HEK293T (cell line): ENCODE measurements at regions not wholly inside any gene's neighbourhood (a gene's known extent, or its start where the extent isn't known, plus 50 kb on each side); places are given as distances from the start of the nearest gene placed in this dataset.

ENCODE experiments used
- CTCF ChIA-PET: fragments of 350-600 bp; formaldehyde crosslinking; extraction: SDS; loops from one replicate; lab custom pipeline; 2021; ENCODE audit warnings: antibody characterized with exemption, inconsistent platforms; lab: Yijun Ruan, JAX
- POLR2A ChIA-PET: fragments of 350-600 bp; formaldehyde crosslinking; extraction: SDS; loops from one replicate; lab custom pipeline; 2020; ENCODE audit warnings: antibody characterized with exemption, inconsistent platforms; lab: Yijun Ruan, JAX
- DNase-seq: peaks from one replicate; pipeline ENCODE4 v3.0.0; 2012; ENCODE audit warnings: mixed read lengths; ENCODE audit errors: extremely low spot score
- ARNT ChIP-seq: fragments of 450-650 bp; IDR thresholded peaks from 2 replicates; pipeline ENCODE4 v1.6.1; 2017; ENCODE audit warnings: mild to moderate bottlenecking
- BHLHE40 ChIP-seq: fragments of 450-650 bp; IDR thresholded peaks from 2 replicates; pipeline ENCODE4 v1.6.1; 2016; ENCODE audit warnings: mild to moderate bottlenecking, moderate library complexity, borderline replicate concordance
- CTBP1 ChIP-seq: fragments of 450-650 bp; IDR thresholded peaks from 2 replicates; pipeline ENCODE4 v1.6.1; 2016; ENCODE audit warnings: borderline replicate concordance
- ELF4 ChIP-seq: fragments of 450-650 bp; IDR thresholded peaks from 2 replicates; pipeline ENCODE4 v1.6.1; 2017; ENCODE audit warnings: antibody characterized with exemption
- FOXA1 ChIP-seq: fragments of 450-650 bp; IDR thresholded peaks from 2 replicates; pipeline ENCODE4 v1.6.1; 2016; ENCODE audit warnings: mild to moderate bottlenecking
- FOXK2 ChIP-seq: fragments of 450-650 bp; IDR thresholded peaks from 2 replicates; pipeline ENCODE4 v1.6.1; 2016; ENCODE audit warnings: mild to moderate bottlenecking
- FOXM1 ChIP-seq: fragments of 450-650 bp; IDR thresholded peaks from 2 replicates; pipeline ENCODE4 v1.6.1; 2017; ENCODE audit warnings: mild to moderate bottlenecking, borderline replicate concordance
- HDGF ChIP-seq: fragments of 450-650 bp; IDR thresholded peaks from 2 replicates; pipeline ENCODE4 v1.6.1; 2017; ENCODE audit warnings: antibody characterized with exemption, borderline replicate concordance
- L3MBTL2 ChIP-seq: fragments of 450-650 bp; conservative IDR thresholded peaks from 2 replicates; pipeline ENCODE4 v1.6.1; 2016; ENCODE audit warnings: mild to moderate bottlenecking
- LEF1 ChIP-seq: fragments of 450-650 bp; IDR thresholded peaks from 2 replicates; pipeline ENCODE4 v1.6.1; 2017; ENCODE audit warnings: mild to moderate bottlenecking, borderline replicate concordance
- NFRKB ChIP-seq: fragments of 450-650 bp; IDR thresholded peaks from 2 replicates; pipeline ENCODE4 v1.6.1; 2016; ENCODE audit warnings: mild to moderate bottlenecking, moderate library complexity
- PKNOX1 ChIP-seq: fragments of 450-650 bp; IDR thresholded peaks from 2 replicates; pipeline ENCODE4 v1.6.1; 2016
- SP1 ChIP-seq: fragments of 450-650 bp; IDR thresholded peaks from 2 replicates; pipeline ENCODE4 v1.6.1; 2017
- SUZ12 ChIP-seq: fragments of 450-650 bp; IDR thresholded peaks from 2 replicates; pipeline ENCODE4 v1.6.1; 2016; ENCODE audit warnings: mild to moderate bottlenecking
- TARDBP ChIP-seq: fragments of 450-650 bp; IDR thresholded peaks from 2 replicates; pipeline ENCODE4 v1.6.1; 2016
- ZNF384 ChIP-seq: fragments of 450-650 bp; IDR thresholded peaks from 2 replicates; pipeline ENCODE4 v1.6.1; 2016

DNA sequence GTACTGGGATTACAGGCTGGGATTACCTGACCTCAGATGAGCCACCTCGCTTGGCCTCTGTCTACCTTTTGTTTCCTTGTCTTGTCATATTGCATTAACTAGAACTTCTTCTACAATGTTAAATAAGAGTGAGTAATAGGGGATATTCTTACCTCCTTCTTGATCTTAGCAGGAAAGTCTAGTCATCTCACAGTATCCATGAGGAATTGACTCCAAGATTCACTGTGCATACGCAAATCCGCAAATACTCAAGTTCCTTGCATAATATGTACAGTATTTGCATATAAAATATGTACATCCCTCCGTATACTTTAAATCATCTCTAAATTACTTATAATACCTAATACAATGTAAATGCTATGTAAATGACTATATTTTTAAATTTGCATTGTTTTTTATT is 78.3 kb downstream of the POLR1D start:
- ChIA-PET POLR2A (no interaction called here), CTCF (no interaction called here)
- DNase-seq = no peak
- TF ChIP-seq PKNOX1 (no peak), ZNF384 (no peak), FOXK2 (no peak)

GRCh38 chr13:27704681-27705080 is 83.0 kb downstream of the POLR1D start:
- no peak for TF ChIP-seq FOXA1
- TF ChIP-seq PKNOX1 = no peak
- no peak for TF ChIP-seq TARDBP
- no peak for TF ChIP-seq SUZ12
- no peak for TF ChIP-seq NFRKB
- no peak for TF ChIP-seq L3MBTL2
- no peak for TF ChIP-seq FOXM1
- TF ChIP-seq FOXK2 = no peak
- TF ChIP-seq LEF1 = no peak
- TF ChIP-seq BHLHE40 = no peak
- TF ChIP-seq CTBP1 = no peak
- no peak for TF ChIP-seq ARNT
- TF ChIP-seq ZNF384 = no peak
- no peak for TF ChIP-seq ELF4
- no peak for TF ChIP-seq HDGF
- ChIA-PET POLR2A (no interaction called here), CTCF (no interaction called here)
- DNase-seq = no peak

DNA sequence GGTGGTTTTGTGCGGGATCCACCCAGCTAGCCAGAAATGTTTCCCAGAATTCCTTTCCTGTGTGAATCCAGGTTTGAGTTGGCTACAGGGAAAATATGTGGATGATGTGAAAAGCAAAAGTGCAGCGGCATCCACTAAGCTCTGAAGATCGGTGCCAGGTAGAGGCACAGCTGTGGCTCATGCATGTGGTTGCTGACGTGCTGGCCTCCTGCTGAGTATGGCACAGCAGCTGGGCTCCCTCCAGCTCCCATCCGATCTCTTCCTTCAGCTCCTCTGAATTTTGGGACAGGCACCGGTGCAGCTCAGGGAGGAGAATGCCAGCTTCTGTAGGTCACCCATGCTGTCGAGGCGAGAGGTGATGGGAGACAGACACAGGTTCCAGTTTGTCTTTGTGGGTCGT is 84.0 kb upstream of the GSX1 start:
- CTCF ChIA-PET = interaction anchor here (1.0 kb wide), 1 partner anchor 117 kb away, joined by 3 read pairs; no protein-coding TSS in a partner anchor
- DNase-seq = no peak

DNA sequence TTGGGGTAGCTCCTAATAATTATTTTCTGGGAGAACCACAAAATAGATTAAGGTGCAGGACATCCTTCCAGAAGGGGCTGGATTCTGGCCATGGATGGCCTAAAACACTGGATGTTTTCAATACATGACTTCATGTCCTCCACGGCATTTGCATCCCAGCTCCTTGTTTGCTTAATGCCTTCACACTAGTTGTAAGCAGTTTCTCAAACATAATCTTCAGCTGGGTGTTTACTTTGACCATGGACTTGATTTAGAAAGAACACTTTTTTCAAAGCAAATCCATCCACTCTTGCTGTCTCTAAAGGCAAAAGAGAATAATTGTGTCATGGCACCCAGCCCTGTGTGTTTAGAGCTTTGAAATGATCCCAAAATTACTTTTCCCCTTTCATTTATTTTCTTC is 82.5 kb upstream of the GSX1 start:
- CTCF ChIA-PET = no interaction called here

More for the DNA sequence above, 84.0 kb upstream of the GSX1 start:
- POLR2A ChIA-PET = no interaction called here
- no peak for TF ChIP-seq TARDBP
- TF ChIP-seq PKNOX1 = no peak
- no peak for TF ChIP-seq FOXM1
- no peak for TF ChIP-seq FOXK2
- no peak for TF ChIP-seq NFRKB
- TF ChIP-seq ZNF384 = no peak
- no peak for TF ChIP-seq L3MBTL2
- TF ChIP-seq SP1 = no peak
- no peak for TF ChIP-seq LEF1
- TF ChIP-seq SUZ12 = no peak
- no peak for TF ChIP-seq HDGF
- TF ChIP-seq FOXA1 = no peak

GRCh38 chr13:27712421-27712820 is 79.9 kb upstream of the GSX1 start:
- no peak for TF ChIP-seq SP1
- TF ChIP-seq BHLHE40 = no peak
- no peak for TF ChIP-seq HDGF
- TF ChIP-seq LEF1 = no peak
- TF ChIP-seq ZNF384 = no peak
- TF ChIP-seq ELF4 = no peak
- TF ChIP-seq FOXA1 = no peak
- TF ChIP-seq L3MBTL2 = no peak
- no peak for TF ChIP-seq NFRKB
- no peak for TF ChIP-seq PKNOX1
- no peak for TF ChIP-seq SUZ12
- TF ChIP-seq CTBP1 = no peak
- no peak for TF ChIP-seq TARDBP
- TF ChIP-seq ARNT = no peak
- no peak for TF ChIP-seq FOXK2
- CTCF ChIA-PET = no interaction called here

More for the DNA sequence above, 82.5 kb upstream of the GSX1 start:
- no peak for DNase-seq
- POLR2A ChIA-PET = no interaction called here
- TF ChIP-seq SP1 = no peak
- no peak for TF ChIP-seq NFRKB
- no peak for TF ChIP-seq ELF4
- no peak for TF ChIP-seq PKNOX1

DNA sequence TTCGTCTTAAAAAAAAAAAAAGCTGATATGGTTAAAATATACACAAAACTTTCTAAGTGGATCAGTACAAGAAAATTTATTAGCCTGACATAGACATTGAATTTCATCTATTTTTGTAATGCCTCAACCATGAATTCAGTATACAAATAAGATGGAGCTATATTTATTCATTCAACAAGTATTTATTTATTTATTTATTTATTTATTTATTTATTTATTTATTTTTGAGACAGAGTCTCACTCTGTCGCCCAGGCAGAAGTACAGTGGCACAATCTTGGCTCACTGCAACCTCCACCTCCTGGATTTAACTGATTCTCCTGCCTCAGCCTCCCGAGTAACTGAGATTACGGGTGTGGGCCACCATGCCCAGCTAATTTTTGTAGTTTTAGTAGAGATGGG is 78.5 kb upstream of the GSX1 start:
- ChIA-PET CTCF (no interaction called here), POLR2A (no interaction called here)
- TF ChIP-seq LEF1 (no peak), ARNT (no peak), ELF4 (no peak), FOXK2 (no peak), HDGF (no peak), TARDBP (no peak), L3MBTL2 (no peak), FOXM1 (no peak), PKNOX1 (no peak), BHLHE40 (no peak), SP1 (no peak), NFRKB (no peak), SUZ12 (no peak), FOXA1 (no peak), CTBP1 (no peak), ZNF384 (no peak)

More at GRCh38 chr13:27712421-27712820, 79.9 kb upstream of the GSX1 start:
- DNase-seq = no peak
- POLR2A ChIA-PET = no interaction called here

More for the DNA sequence above, 78.5 kb upstream of the GSX1 start:
- no peak for DNase-seq
